RWPE1 (cell line): ENCODE measurements at regions not wholly inside any gene's neighbourhood (a gene's known extent, or its start where the extent isn't known, plus 50 kb on each side); places are given as distances from the start of the nearest gene placed in this dataset.
"Not testable (repeated sequence)": the region's sequence is repeated elsewhere in the genome, so short reads cannot be mapped to it uniquely, and the experiment has no call there.

Experiments used
- CTCF ChIA-PET: fragments of 350-600 bp; sonication (Branson Sonifier 250); formaldehyde crosslinking; extraction: SDS; loops from one replicate; lab custom pipeline; 2021; lab: Yijun Ruan, JAX
- POLR2A ChIA-PET: fragments of 400-600 bp; formaldehyde crosslinking; extraction: SDS; loops from one replicate; lab custom pipeline; 2020; ENCODE audit warnings: antibody characterized with exemption; ENCODE audit not compliant: low non-redundant PET; lab: Yijun Ruan, JAX
- DNase-seq: peaks from one replicate; pipeline ENCODE4 v3.0.0; 2012; ENCODE audit warnings: low spot score
- H3K27ac ChIP-seq: fragments of 450-650 bp; 2 replicates; pipeline ENCODE4 v1.5.1; 2017
- CTCF ChIP-seq: fragments of 450-650 bp; conservative IDR thresholded peaks from 2 replicates; pipeline ENCODE4 v1.5.1; 2017; ENCODE audit warnings: low read depth, mild to moderate bottlenecking

- no peak for DNase-seq
- ChIA-PET CTCF (no interaction called here), POLR2A (no interaction called here)
- TF ChIP-seq CTCF: no peak
- no peak overlapping the region for H3K27ac ChIP-seq
These were observed 214.6 kb upstream of the PHF14 start for GRCh38 chr7:10759120-10759519.

DNA sequence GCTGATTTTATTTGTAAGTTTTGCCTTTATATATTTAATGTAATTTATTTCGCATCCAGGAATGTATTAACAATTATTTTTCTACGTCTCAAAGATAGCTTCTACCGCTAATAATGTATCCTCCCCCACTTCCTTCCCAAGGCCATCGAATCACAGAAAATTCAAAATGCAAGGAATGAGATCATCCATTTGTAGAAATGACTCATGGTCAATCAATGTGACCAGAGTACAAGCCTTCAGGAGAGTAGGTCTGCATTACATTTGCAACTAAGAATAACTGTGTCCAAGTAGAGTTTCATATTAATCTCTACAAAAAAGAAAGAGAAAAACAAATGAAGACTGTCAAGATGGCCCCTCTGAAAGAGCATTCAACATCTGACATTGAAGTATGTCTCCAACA is 205.9 kb upstream of the PHF14 start:
- TF ChIP-seq CTCF: no peak
- CTCF ChIA-PET: no interaction called here
- DNase-seq: no peak
- POLR2A ChIA-PET: no interaction called here
- H3K27ac ChIP-seq: no peak overlapping the region

- TF ChIP-seq CTCF: no peak
- no peak overlapping the region for H3K27ac ChIP-seq
- POLR2A ChIA-PET: no interaction called here
- DNase-seq: no peak
- CTCF ChIA-PET: interaction anchor here (0.7 kb wide), 1 partner anchor 489 kb away, joined by 3 read pairs; no protein-coding TSS in a partner anchor
These were observed 203.5 kb upstream of the PHF14 start for GRCh38 chr7:10770176-10770575.

DNA sequence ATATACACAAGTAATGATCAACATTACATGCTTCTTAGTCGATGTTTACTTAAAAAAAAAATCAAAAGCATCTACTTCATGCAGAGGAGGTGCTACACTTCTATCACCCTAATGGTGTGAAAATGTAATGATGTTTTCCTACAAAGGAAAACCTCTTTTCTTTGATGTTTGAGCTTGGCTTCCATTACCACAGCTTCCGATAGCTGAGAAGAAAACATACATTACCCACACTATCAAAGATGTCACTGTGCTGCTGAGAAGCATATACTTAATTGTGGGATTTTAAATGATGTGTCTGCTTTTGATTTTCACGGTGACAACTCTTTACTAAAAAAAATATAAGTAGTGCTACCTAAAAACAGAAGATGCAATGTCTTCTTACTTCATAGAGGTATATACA is 200.2 kb upstream of the PHF14 start:
- TF ChIP-seq CTCF: no peak
- no peak overlapping the region for H3K27ac ChIP-seq
- no peak for DNase-seq
- CTCF ChIA-PET: no interaction called here
- POLR2A ChIA-PET: no interaction called here

GRCh38 chr7:10779465-10780399 is 193.9 kb upstream of the PHF14 start:
- no peak for DNase-seq
- POLR2A ChIA-PET: no interaction called here
- no peak overlapping the region for H3K27ac ChIP-seq
- TF ChIP-seq CTCF: no peak
- CTCF ChIA-PET: no interaction called here

GRCh38 chr7:10780400-10780747 is 193.3 kb upstream of the PHF14 start:
- ChIA-PET CTCF (no interaction called here), POLR2A (no interaction called here)
- no peak for DNase-seq
- no peak for TF ChIP-seq CTCF
- H3K27ac ChIP-seq: no peak overlapping the region

DNA sequence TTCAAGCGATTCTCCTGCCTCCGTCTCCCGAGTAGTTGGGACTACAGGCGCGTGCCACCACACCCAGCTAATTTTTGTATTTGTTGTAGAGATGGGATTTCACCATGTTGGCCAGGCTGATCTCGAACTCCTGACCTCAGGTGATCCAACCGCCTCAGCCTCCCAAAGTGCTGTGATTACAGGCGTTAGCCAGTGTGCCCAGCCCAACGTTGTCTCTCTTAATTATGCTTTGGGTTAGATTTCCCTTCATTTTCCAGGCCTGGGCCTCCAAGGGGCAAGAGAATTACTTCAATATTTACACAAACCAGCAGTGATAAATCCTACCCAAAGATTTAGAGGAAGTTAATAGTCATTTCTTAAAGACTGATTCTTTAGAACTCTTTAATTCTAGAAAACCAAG is 186.7 kb upstream of the PHF14 start:
- CTCF ChIA-PET: interaction anchor here (0.8 kb wide), 1 partner anchor 172 kb away, joined by 4 read pairs; no protein-coding TSS in a partner anchor
- DNase-seq, POLR2A ChIA-PET, H3K27ac ChIP-seq: not testable (repeated sequence)
